Cerebellar cortex (tissue), 1 donor: ENCODE measurements at regions not wholly inside any gene's neighbourhood (a gene's known extent, or its start where the extent isn't known, plus 50 kb on each side); places are given as distances from the start of the nearest gene placed in this dataset.
A peak's percentile ranks its signal among the peaks of the same experiment; 100 is the strongest.
"Not testable (repeated sequence)": the region's sequence is repeated elsewhere in the genome, so short reads cannot be mapped to it uniquely, and the experiment has no call there.

ENCODE experiments used
- DNase-seq: peaks from one replicate; pipeline ENCODE4 v3.0.0-alpha.2; 2015; ENCODE audit warnings: low spot score

DNA sequence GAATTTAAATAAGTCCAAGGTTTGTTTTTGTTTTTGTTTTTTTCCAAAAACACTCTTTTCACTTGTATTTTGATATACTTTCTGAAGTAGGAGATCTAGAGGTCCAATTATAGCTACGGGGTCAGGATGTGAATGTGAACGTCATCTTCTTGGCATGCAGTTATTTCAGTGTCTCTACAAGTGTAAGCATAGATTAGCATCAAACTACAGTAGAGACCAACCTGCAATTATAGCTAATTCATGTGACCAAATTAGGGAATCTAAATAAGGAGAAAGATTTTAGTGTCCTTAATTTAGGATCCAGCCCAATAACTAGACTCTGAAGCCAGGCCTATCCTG, 107.3 kb upstream of the PALMD start:
- DNase-seq, result no peak

GRCh38 chr1:99539131-99539530, 106.8 kb upstream of the PALMD start:
- no peak for DNase-seq

GRCh38 chr1:99540744-99541143, 105.2 kb upstream of the PALMD start:
- no peak for DNase-seq

- DNase-seq, result no peak
Observed at GRCh38 chr1:99544328-99544727, 101.6 kb upstream of the PALMD start.

GRCh38 chr1:99546432-99547416, 99.2 kb upstream of the PALMD start:
- DNase-seq, result no peak

DNA sequence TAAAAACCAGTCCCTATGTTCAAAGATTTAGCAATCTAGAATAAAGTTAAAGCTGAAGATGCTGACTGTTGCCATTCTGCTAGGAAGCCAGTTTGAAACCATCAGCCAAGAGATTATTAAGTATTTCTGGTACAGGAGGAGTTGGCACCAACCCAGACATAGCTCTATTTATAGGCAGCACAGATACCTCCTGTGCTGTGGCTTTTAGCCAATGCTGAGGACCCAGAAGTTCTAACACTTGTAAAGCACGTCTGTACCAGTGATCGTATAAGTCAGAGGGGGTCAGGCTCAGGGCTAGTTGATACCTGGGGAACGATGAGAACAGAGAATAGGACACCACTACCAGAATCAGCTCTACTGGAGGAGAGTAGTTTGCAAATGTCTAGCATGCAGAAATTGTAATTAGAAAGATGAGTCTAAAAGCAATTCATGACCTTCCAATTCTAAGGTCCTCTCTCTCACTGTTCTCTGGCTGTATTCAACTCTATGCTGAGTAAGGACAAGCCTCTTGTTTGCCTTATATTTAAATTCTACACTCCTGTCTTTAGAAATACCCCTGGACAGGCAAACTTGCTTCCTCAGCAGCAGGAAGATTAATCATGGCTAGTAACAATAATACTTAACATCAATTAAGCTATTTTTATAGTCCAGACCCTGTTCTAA, 96.8 kb upstream of the PALMD start:
- DNase-seq, result peak; percentile 9

GRCh38 chr1:99550198-99550597, 95.7 kb upstream of the PALMD start:
- DNase-seq, result no peak

DNA sequence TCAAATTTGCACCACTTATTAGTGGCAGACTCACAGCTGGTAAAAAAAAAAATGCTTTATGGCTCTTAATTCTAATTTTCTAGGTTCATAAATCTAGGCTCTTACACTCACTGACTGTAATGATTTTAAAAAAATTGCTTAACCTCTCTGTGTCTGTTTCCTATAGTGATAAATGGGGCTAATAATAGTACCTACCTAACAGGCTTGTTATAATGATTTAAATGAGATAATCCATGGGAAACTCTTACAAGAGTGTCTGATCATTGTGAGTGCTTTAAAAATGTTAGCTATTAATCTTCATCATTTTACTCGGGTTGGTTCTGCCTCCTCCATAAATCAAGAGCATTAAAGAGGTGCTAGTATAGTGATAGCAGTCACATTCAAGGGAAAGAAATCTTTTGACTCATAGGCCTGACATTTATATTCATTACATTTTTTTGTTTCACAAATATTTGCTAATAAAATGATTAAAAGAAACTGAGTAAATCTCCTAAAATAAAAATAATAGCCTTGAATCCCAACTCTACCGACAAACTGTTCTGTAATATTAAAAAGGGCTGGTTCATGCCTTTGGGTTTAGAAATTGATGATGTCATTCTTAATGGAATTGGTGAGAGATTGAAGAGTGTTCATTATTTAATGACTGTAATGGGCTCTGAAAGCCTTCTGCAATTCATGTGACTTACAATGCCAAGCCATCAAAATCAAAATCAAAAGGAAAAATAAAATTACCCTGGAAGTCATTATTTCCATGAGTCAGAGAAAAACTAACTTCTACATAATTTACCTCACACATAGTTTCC, 93.9 kb upstream of the PALMD start:
- DNase-seq, result no peak

DNA sequence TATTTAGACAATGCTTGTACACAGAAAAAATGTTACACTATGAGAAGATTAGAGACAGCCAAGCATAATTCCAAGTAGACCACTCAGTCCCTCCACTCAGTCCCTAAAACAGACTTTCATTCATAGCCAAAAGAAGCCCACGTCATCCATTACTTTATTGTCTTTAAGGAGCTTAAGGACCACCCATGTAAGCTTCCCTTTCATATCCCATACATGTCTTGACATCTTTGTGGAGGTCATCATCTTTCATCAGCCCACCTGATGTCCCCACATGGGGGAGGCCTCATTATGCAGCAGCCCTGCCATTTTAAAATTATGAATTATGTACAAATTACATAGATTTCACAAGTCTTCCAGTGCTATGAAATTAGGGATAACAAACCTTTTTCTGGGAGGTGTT, 92.6 kb upstream of the PALMD start:
- no peak for DNase-seq

- not testable (repeated sequence) for DNase-seq
Observed at GRCh38 chr1:99553819-99554218, 92.1 kb upstream of the PALMD start.

- DNase-seq, result no peak
Observed at GRCh38 chr1:99554727-99555126, 91.2 kb upstream of the PALMD start.

DNA sequence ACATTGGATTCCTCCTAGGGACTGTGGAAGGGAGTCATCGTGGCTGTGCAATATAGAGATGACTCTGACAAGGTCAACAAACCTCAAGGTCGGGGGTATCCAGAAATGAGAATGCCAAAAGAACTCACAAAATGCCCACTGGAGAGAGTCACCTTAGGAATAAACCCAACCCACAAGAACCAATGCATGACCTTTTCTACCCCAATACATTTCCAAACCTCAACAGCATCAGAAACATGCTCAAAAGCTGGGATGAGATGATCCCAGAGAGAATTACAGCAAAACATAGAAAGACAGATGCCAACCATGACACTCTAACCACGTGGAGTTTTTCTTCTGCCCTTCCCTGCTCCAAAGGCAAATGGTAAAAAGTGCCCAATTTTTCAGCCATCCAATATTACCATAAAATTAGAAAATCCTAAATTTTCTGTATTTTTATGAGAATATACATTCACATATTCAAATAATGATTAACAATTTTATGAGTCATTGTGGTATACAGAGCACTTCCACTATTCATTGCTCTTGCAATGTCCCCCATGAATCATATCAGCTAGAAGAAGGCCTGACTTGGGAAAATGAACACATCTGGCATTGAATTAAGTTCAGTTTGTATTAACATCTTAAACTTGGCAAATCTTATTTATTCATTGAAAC, 88.2 kb upstream of the PALMD start:
- no peak for DNase-seq

- no peak for DNase-seq
Observed at GRCh38 chr1:99559166-99559565, 86.7 kb upstream of the PALMD start.

DNA sequence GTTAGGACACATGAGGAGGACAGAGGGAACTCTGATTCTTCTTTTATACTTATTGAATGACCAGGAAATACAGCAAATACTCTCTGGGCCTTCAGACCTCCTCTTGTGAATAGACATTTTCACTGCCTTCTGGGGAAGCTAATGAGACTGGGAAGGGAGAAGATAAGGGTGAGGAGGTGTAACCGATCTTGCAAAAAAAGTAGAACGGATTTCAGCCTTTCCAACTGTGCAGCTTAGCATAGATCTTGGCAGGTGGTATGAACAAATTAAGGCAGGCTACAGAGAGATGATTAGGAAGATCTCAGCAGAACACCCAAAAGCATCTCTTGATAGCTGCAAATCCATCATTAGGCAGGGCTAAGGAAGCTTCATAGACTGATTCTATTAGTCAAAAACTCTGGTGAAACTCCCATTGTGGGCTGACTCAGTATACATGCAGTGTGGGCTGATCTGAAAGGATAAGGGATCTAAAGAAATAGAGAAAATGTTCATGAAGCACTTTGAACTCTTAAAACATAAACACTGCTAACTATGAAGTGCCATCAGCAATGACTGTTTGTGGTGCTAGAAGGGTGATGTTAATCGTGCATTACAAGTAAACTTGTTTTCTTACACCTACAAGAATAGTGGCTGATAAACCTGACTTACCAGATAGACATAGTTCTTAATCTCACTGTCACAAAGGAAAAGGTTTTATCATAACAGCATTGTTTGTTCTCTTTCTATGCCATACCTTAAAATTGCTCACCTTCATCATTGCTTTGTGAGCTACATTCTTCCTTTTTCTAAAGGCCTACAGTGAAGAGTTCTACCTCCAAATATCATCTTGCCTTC, 85.5 kb upstream of the PALMD start:
- DNase-seq, result no peak

DNA sequence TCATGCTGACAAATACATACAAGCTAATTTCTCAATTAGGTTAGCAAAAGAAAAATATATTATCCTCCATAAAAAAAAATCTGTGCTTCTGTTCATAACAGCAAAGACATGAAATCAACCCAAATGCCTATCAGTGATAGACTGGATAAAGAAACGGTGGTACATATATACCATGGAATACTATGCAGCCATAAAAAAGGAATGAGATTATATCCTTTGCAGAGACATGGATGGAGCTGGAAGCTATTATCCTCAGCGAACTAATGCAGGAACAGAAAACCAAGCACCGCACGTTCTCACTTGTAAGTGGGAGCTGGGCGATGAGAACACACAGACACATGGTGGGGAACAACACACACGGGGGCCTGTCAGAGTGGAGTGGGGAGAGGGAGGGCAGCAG, 84.0 kb upstream of the PALMD start:
- no peak for DNase-seq

DNA sequence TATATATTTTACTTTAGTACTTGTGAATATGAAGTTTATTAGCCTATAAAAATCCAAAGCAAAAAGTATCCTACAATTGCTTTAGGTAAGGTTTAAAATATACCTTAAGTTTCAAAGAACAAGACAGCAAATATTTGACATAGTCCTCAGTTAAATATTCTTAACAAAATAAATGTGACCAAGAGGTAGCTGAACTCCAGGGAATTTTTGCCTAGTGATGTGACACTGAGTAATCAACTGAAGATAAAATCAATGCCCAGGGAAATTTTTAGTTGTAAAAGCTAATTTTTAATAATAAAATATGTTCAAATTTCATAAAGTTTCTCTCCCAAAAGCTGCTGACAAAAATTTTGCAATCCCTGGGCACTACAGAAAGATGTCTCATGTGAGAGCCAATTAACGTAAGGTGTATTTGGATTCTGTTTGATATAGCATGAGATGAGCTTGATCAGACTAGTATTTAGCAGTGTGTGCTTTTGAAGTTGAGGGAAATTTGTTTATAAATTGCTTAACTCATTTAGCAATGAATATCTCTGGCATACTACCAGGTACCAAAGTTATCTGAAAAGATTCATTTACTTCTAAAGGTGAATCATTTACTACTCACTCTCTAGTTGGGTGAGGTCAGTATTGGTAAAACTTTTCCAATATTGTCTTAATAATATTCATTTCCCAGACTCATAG, 80.2 kb upstream of the PALMD start:
- no peak for DNase-seq

DNA sequence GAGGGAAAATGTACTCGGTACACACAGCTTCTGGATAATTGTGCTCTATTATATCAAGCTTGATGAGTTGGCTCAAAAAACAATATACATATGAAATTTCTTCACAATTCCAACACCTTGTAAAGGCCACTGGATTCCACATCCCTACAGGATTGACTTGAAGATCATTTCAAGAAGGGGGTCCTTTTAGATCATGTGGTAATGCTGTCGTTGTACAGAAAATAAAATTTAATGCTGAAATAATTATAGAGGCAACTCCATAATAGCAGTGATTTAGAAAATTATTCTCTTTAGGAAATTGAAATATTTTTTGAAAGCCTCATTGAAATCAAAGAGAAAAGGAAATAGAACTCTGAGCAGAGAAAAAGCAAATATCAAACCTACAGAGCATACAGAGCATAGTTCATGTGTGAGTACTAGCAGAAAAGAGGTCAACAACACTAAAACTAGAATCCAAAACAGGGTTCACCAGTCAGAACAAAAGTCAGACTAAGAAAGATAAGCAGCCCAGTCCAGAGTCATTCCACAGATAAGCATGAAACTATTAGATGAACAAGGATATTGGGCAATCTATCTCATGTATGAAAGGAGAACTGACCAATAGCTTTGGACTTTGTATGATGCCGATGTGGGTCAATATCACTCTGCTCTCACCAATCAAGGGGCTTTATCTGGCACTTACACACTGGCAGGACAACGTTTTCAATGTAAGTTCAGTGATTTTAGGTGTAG, 79.5 kb upstream of the PALMD start:
- DNase-seq, result no peak

- DNase-seq, result no peak
Observed at GRCh38 chr1:99570486-99571089, 75.3 kb upstream of the PALMD start.

- DNase-seq, result no peak
Observed at GRCh38 chr1:99571092-99571734, 74.7 kb upstream of the PALMD start.
